ENCODE measurements at regions not wholly inside any gene's neighbourhood (a gene's known extent, or its start where the extent isn't known, plus 50 kb on each side); places are given as distances from the start of the nearest gene placed in this dataset.

DNA sequence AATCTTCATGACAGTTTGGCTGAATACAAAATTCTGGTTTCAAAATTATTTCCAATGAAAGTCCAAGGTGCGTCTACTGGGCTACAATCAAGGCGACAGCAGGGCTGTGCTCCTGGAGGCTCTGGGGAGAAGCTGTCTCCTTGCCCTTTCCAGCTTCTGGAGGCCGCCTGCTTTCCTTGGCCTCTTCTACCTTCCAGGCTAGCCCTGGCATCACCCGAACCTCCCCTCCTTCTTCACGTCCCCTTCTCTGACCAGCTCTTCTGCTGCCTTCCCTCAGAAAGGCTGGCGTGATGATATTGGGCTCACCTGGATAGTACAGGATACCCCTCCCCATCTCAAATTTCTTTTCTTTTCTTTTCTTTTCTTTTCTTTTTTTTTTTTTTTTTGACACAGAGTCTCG is 115.5 kb downstream of the KCNF1 start:
- TF ChIP-seq EP300 (IDR thresholded peaks at IDR 0.05) (no peak), POLR2A (IDR thresholded peaks at IDR 0.05) (no peak)

Measured in ovary (tissue), 1 donor.